Caco-2 (cell line): ENCODE measurements at regions not wholly inside any gene's neighbourhood (a gene's known extent, or its start where the extent isn't known, plus 50 kb on each side); places are given as distances from the start of the nearest gene placed in this dataset.

Experiments
- BruUV-seq: library from RNA; stranded (reverse); fragments of 400-500 nt; replicated peaks from 2 replicates; lab custom pipeline; 2021; lab: Mats Ljungman, UMichigan
- CTCF ChIA-PET: fragments of 300-600 bp; sonication (Branson Sonifier 250); formaldehyde crosslinking; loops from one replicate; lab custom pipeline; 2022; ENCODE audit warnings: antibody characterized with exemption; lab: Charles Lee
- POLR2A ChIA-PET: fragments of 300-600 bp; sonication (Branson Sonifier 250); formaldehyde crosslinking; loops from one replicate; lab custom pipeline; 2022; ENCODE audit warnings: antibody characterized with exemption; lab: Charles Lee
- DNase-seq, 2 experiments: peaks; one replicate each; pipeline versions ENCODE4 v3.0.0 to v3.0.0-alpha.2; 2020 to 2022
- H3K27me3 ChIP-seq: replicated peaks from 2 replicates; pipeline ENCODE4 v1.6.0; 2011; ENCODE audit warnings: low read length; ENCODE audit not compliant: control insufficient read depth, insufficient read depth
- H3K36me3 ChIP-seq: 2 replicates; pipeline ENCODE4 v1.5.1; 2011; ENCODE audit warnings: low read length; ENCODE audit not compliant: control insufficient read depth, insufficient read depth
- H3K4me1 ChIP-seq: fragments of 250-450 bp; sonication (Bioruptor Pico); 2 replicates; pipeline ENCODE4 v1.5.1; 2020; ENCODE audit warnings: mild to moderate bottlenecking
- H3K4me3 ChIP-seq: 2 replicates; pipeline ENCODE4 v1.5.1; 2011; ENCODE audit warnings: low read depth, mild to moderate bottlenecking, control low read depth, low read length
- H3K9me3 ChIP-seq: fragments of 250-450 bp; sonication (Bioruptor Pico); 2 replicates; pipeline ENCODE4 v1.5.1; 2020; ENCODE audit warnings: mild to moderate bottlenecking, moderate library complexity
- H3K27ac Mint-ChIP-seq: one replicate; pipeline ENCODE4 v1.8.0; 2022; ENCODE audit warnings: mixed read lengths; ENCODE audit not compliant: unreplicated experiment
- H3K27me3 Mint-ChIP-seq: one replicate; pipeline ENCODE4 v1.8.0; 2022; ENCODE audit warnings: mixed read lengths; ENCODE audit not compliant: insufficient read depth, unreplicated experiment
- H3K36me3 Mint-ChIP-seq: one replicate; pipeline ENCODE4 v1.8.0; 2022; ENCODE audit warnings: mild to moderate bottlenecking, mixed read lengths; ENCODE audit not compliant: insufficient read depth, unreplicated experiment
- H3K4me1 Mint-ChIP-seq: one replicate; pipeline ENCODE4 v1.8.0; 2022; ENCODE audit warnings: low read depth, mixed read lengths; ENCODE audit not compliant: unreplicated experiment
- H3K4me3 Mint-ChIP-seq: one replicate; pipeline ENCODE4 v1.8.0; 2022; ENCODE audit warnings: mild to moderate bottlenecking, moderate library complexity, mixed read lengths; ENCODE audit not compliant: unreplicated experiment
- H3K9me3 Mint-ChIP-seq: one replicate; pipeline ENCODE4 v1.8.0; 2022; ENCODE audit warnings: mixed read lengths; ENCODE audit not compliant: unreplicated experiment
- CTCF ChIP-seq, 2 experiments: fragments of 200-600 bp in 1 of 2; IDR thresholded peaks; 1 replicate in 1 of 2; 2 replicates in 1 of 2; pipeline versions ENCODE4 v1.5.1 to v1.8.0; 2011 to 2022; ENCODE audit warnings: antibody characterized with exemption in 1 of 2, control low read depth in 1 of 2, inconsistent platforms in 1 of 2, low read depth in 1 of 2, low read length in 1 of 2, mild to moderate bottlenecking in 1 of 2, moderate library complexity in 1 of 2; ENCODE audit not compliant: insufficient read depth in 1 of 2, severe bottlenecking in 1 of 2, unreplicated experiment in 1 of 2
- intact Hi-C: fragments of 100-400 bp; cut with micrococcal nuclease; formaldehyde crosslinking; loops from one replicate; pipeline ENCODE4 v1.10.0; 2022; ENCODE audit not compliant: unreplicated experiment

GRCh38 chr3:28890373-28890772, 390.5 kb upstream of the RBMS3 start:
- no peaks in the 10 kb centered on the region for H3K27me3 ChIP-seq
- no peak for DNase-seq
- no peaks in the 10 kb centered on the region for H3K36me3 ChIP-seq
- Mint-ChIP-seq H3K27me3 (no peaks in the 10 kb centered on the region), H3K4me1 (no peaks in the 10 kb centered on the region), H3K4me3 (no peak overlapping the region), H3K9me3 (peaks cover 9% of the 10 kb centered on the region), H3K36me3 (no peaks in the 10 kb centered on the region), H3K27ac (no peak overlapping the region)
- no peaks in the 10 kb centered on the region for H3K9me3 ChIP-seq
- no TSS peak for BruUV-seq
- intact Hi-C loops = no loop called here
- no peak for TF ChIP-seq CTCF (IDR thresholded peaks at IDR 0.05; ENCODE audit: insufficient read depth in 1 of 2, low read depth in 1 of 2, low read length in 1 of 2, severe bottlenecking in 1 of 2, unreplicated experiment in 1 of 2)
- ChIA-PET CTCF (no interaction called here), POLR2A (no interaction called here)
- H3K4me1 ChIP-seq = no peaks in the 10 kb centered on the region
- H3K4me3 ChIP-seq = no peak overlapping the region

GRCh38 chr3:28891485-28891884, 389.4 kb upstream of the RBMS3 start:
- Mint-ChIP-seq H3K36me3 (no peaks in the 10 kb centered on the region), H3K4me1 (no peaks in the 10 kb centered on the region), H3K9me3 (peaks cover 9% of the 10 kb centered on the region), H3K27me3 (no peaks in the 10 kb centered on the region), H3K27ac (no peak overlapping the region), H3K4me3 (no peak overlapping the region)
- no TSS peak for BruUV-seq
- H3K36me3 ChIP-seq = no peaks in the 10 kb centered on the region
- no peaks in the 10 kb centered on the region for H3K4me1 ChIP-seq
- no peaks in the 10 kb centered on the region for H3K9me3 ChIP-seq
- intact Hi-C loops = no loop called here
- no peak overlapping the region for H3K4me3 ChIP-seq
- TF ChIP-seq CTCF (IDR thresholded peaks at IDR 0.05; ENCODE audit: insufficient read depth in 1 of 2, low read depth in 1 of 2, low read length in 1 of 2, severe bottlenecking in 1 of 2, unreplicated experiment in 1 of 2) = no peak
- H3K27me3 ChIP-seq = no peaks in the 10 kb centered on the region
- POLR2A ChIA-PET = no interaction called here
- CTCF ChIA-PET = no interaction called here
- DNase-seq = no peak

- Histone ChIP-seq H3K4me1 (no peaks in the 10 kb centered on the region), H3K36me3 (no peaks in the 10 kb centered on the region), H3K27me3 (no peaks in the 10 kb centered on the region), H3K9me3 (no peaks in the 10 kb centered on the region), H3K4me3 (no peak overlapping the region)
- H3K4me3 Mint-ChIP-seq = no peak overlapping the region
- no peak for TF ChIP-seq CTCF (IDR thresholded peaks at IDR 0.05; ENCODE audit: insufficient read depth in 1 of 2, low read depth in 1 of 2, low read length in 1 of 2, severe bottlenecking in 1 of 2, unreplicated experiment in 1 of 2)
- ChIA-PET CTCF (no interaction called here), POLR2A (no interaction called here)
- H3K27ac Mint-ChIP-seq = no peak overlapping the region
- no TSS peak for BruUV-seq
- intact Hi-C loops = no loop called here
- H3K36me3 Mint-ChIP-seq = no peaks in the 10 kb centered on the region
- no peaks in the 10 kb centered on the region for H3K4me1 Mint-ChIP-seq
- H3K9me3 Mint-ChIP-seq = no peaks in the 10 kb centered on the region
- DNase-seq = no peak
- no peaks in the 10 kb centered on the region for H3K27me3 Mint-ChIP-seq
These were observed 380.6 kb upstream of the RBMS3 start for GRCh38 chr3:28900301-28900700.
